ENCODE measurements at regions not wholly inside any gene's neighbourhood (a gene's known extent, or its start where the extent isn't known, plus 50 kb on each side); places are given as distances from the start of the nearest gene placed in this dataset.

GRCh38 chr3:13160619-13161018 lies 87.4 kb upstream of the IQSEC1 start:
- H3K9me3 ChIP-seq (ENCODE audit: control insufficient read depth in 3 of 3, low read length in 3 of 3): peaks cover 0 to 1% (median under 1%) of the 10 kb centered on the region in 3 donors
- no peaks in the 10 kb centered on the region for H3K4me1 ChIP-seq (ENCODE audit: control insufficient read depth in 3 of 3, insufficient read depth in 3 of 3, low read length in 3 of 3)
- H3K27me3 ChIP-seq (ENCODE audit: control insufficient read depth in 3 of 3, insufficient read depth in 3 of 3, low read length in 3 of 3): no peaks in the 10 kb centered on the region
- no peak overlapping the region for H3K27ac ChIP-seq (ENCODE audit: low read depth, low read length)
- no peak overlapping the region for H3K4me3 ChIP-seq (ENCODE audit: low read length in 3 of 3)
- no peak overlapping the region for H3K9ac ChIP-seq (ENCODE audit: low read depth in 1 of 3, low read length in 3 of 3)
- no peaks in the 10 kb centered on the region for H3K36me3 ChIP-seq (ENCODE audit: control insufficient read depth in 3 of 3, insufficient read depth in 3 of 3, low read length in 3 of 3)

GRCh38 chr3:13159890-13160289 lies 86.7 kb upstream of the IQSEC1 start:
- Histone ChIP-seq H3K27me3 (ENCODE audit: control insufficient read depth in 3 of 3, insufficient read depth in 3 of 3, low read length in 3 of 3) (no peaks in the 10 kb centered on the region), H3K9ac (ENCODE audit: low read depth in 1 of 3, low read length in 3 of 3) (no peak overlapping the region), H3K27ac (ENCODE audit: low read depth, low read length) (no peak overlapping the region), H3K4me1 (ENCODE audit: control insufficient read depth in 3 of 3, insufficient read depth in 3 of 3, low read length in 3 of 3) (no peaks in the 10 kb centered on the region), H3K36me3 (ENCODE audit: control insufficient read depth in 3 of 3, insufficient read depth in 3 of 3, low read length in 3 of 3) (no peaks in the 10 kb centered on the region), H3K9me3 (ENCODE audit: control insufficient read depth in 3 of 3, low read length in 3 of 3) (peaks cover 0 to 4% (median 4%) of the 10 kb centered on the region in 3 donors), H3K4me3 (ENCODE audit: low read length in 3 of 3) (no peak overlapping the region)

- Histone ChIP-seq H3K27me3 (ENCODE audit: control insufficient read depth in 3 of 3, insufficient read depth in 3 of 3, low read length in 3 of 3) (no peaks in the 10 kb centered on the region), H3K36me3 (ENCODE audit: control insufficient read depth in 3 of 3, insufficient read depth in 3 of 3, low read length in 3 of 3) (no peaks in the 10 kb centered on the region), H3K4me3 (ENCODE audit: low read length in 3 of 3) (no peak overlapping the region), H3K4me1 (ENCODE audit: control insufficient read depth in 3 of 3, insufficient read depth in 3 of 3, low read length in 3 of 3) (no peaks in the 10 kb centered on the region), H3K9me3 (ENCODE audit: control insufficient read depth in 3 of 3, low read length in 3 of 3) (peaks cover 0 to 4% (median 4%) of the 10 kb centered on the region in 3 donors), H3K9ac (ENCODE audit: low read depth in 1 of 3, low read length in 3 of 3) (no peak overlapping the region), H3K27ac (ENCODE audit: low read depth, low read length) (no peak overlapping the region)
Observed at GRCh38 chr3:13158871-13159270, 85.6 kb upstream of the IQSEC1 start.

- Histone ChIP-seq H3K4me1 (ENCODE audit: control insufficient read depth in 3 of 3, insufficient read depth in 3 of 3, low read length in 3 of 3) (no peaks in the 10 kb centered on the region), H3K9ac (ENCODE audit: low read depth in 1 of 3, low read length in 3 of 3) (no peak overlapping the region), H3K36me3 (ENCODE audit: control insufficient read depth in 3 of 3, insufficient read depth in 3 of 3, low read length in 3 of 3) (no peaks in the 10 kb centered on the region), H3K4me3 (ENCODE audit: low read length in 3 of 3) (no peak overlapping the region), H3K9me3 (ENCODE audit: control insufficient read depth in 3 of 3, low read length in 3 of 3) (peaks cover 0 to 4% (median 4%) of the 10 kb centered on the region in 3 donors), H3K27ac (ENCODE audit: low read depth, low read length) (no peak overlapping the region), H3K27me3 (ENCODE audit: control insufficient read depth in 3 of 3, insufficient read depth in 3 of 3, low read length in 3 of 3) (no peaks in the 10 kb centered on the region)
Observed at GRCh38 chr3:13158408-13158807, 85.2 kb upstream of the IQSEC1 start.

GRCh38 chr3:13157986-13158385 lies 84.8 kb upstream of the IQSEC1 start:
- Histone ChIP-seq H3K9ac (ENCODE audit: low read depth in 1 of 3, low read length in 3 of 3) (no peak overlapping the region), H3K36me3 (ENCODE audit: control insufficient read depth in 3 of 3, insufficient read depth in 3 of 3, low read length in 3 of 3) (no peaks in the 10 kb centered on the region), H3K4me3 (ENCODE audit: low read length in 3 of 3) (no peak overlapping the region), H3K9me3 (ENCODE audit: control insufficient read depth in 3 of 3, low read length in 3 of 3) (peaks cover 0 to 4% (median 4%) of the 10 kb centered on the region in 3 donors), H3K27me3 (ENCODE audit: control insufficient read depth in 3 of 3, insufficient read depth in 3 of 3, low read length in 3 of 3) (no peaks in the 10 kb centered on the region), H3K27ac (ENCODE audit: low read depth, low read length) (no peak overlapping the region), H3K4me1 (ENCODE audit: control insufficient read depth in 3 of 3, insufficient read depth in 3 of 3, low read length in 3 of 3) (no peaks in the 10 kb centered on the region)

- H3K27ac ChIP-seq (ENCODE audit: low read depth, low read length): no peak overlapping the region
Observed at GRCh38 chr3:13152826-13153710, 79.8 kb upstream of the IQSEC1 start.

GRCh38 chr3:13150624-13151023 lies 77.4 kb upstream of the IQSEC1 start:
- no peak overlapping the region for H3K27ac ChIP-seq (ENCODE audit: low read depth, low read length)
- no peak overlapping the region for H3K4me3 ChIP-seq (ENCODE audit: low read length in 3 of 3)
- H3K36me3 ChIP-seq (ENCODE audit: control insufficient read depth in 3 of 3, insufficient read depth in 3 of 3, low read length in 3 of 3): peaks cover 0 to 2% (median 0%) of the 10 kb centered on the region in 3 donors
- H3K27me3 ChIP-seq (ENCODE audit: control insufficient read depth in 3 of 3, insufficient read depth in 3 of 3, low read length in 3 of 3): no peaks in the 10 kb centered on the region
- H3K9me3 ChIP-seq (ENCODE audit: control insufficient read depth in 3 of 3, low read length in 3 of 3): peaks cover 0 to 3% (median 3%) of the 10 kb centered on the region in 3 donors
- no peak overlapping the region for H3K9ac ChIP-seq (ENCODE audit: low read depth in 1 of 3, low read length in 3 of 3)
- H3K4me1 ChIP-seq (ENCODE audit: control insufficient read depth in 3 of 3, insufficient read depth in 3 of 3, low read length in 3 of 3): no peaks in the 10 kb centered on the region

More at GRCh38 chr3:13152826-13153710, 79.8 kb upstream of the IQSEC1 start:
- Histone ChIP-seq H3K9ac (ENCODE audit: low read depth in 1 of 3, low read length in 3 of 3) (no peak overlapping the region), H3K4me3 (ENCODE audit: low read length in 3 of 3) (no peak overlapping the region), H3K4me1 (ENCODE audit: control insufficient read depth in 3 of 3, insufficient read depth in 3 of 3, low read length in 3 of 3) (no peaks in the 10 kb centered on the region), H3K36me3 (ENCODE audit: control insufficient read depth in 3 of 3, insufficient read depth in 3 of 3, low read length in 3 of 3) (peaks cover 0 to 2% (median 0%) of the 10 kb centered on the region in 3 donors), H3K9me3 (ENCODE audit: control insufficient read depth in 3 of 3, low read length in 3 of 3) (peaks cover 0 to 4% (median 4%) of the 10 kb centered on the region in 3 donors), H3K27me3 (ENCODE audit: control insufficient read depth in 3 of 3, insufficient read depth in 3 of 3, low read length in 3 of 3) (no peaks in the 10 kb centered on the region)

- peaks cover 0 to 1% (median 0%) of the 10 kb centered on the region in 3 donors for H3K27me3 ChIP-seq (ENCODE audit: control insufficient read depth in 3 of 3, insufficient read depth in 3 of 3, low read length in 3 of 3)
- no peaks in the 10 kb centered on the region for H3K9me3 ChIP-seq (ENCODE audit: control insufficient read depth in 3 of 3, low read length in 3 of 3)
- H3K9ac ChIP-seq (ENCODE audit: low read depth in 1 of 3, low read length in 3 of 3): no peak overlapping the region
- H3K4me1 ChIP-seq (ENCODE audit: control insufficient read depth in 3 of 3, insufficient read depth in 3 of 3, low read length in 3 of 3): peaks cover 0 to 3% (median 2%) of the 10 kb centered on the region in 3 donors
- H3K36me3 ChIP-seq (ENCODE audit: control insufficient read depth in 3 of 3, insufficient read depth in 3 of 3, low read length in 3 of 3): peaks cover 0 to 2% (median 0%) of the 10 kb centered on the region in 3 donors
- H3K4me3 ChIP-seq (ENCODE audit: low read length in 3 of 3): no peak overlapping the region
- no peak overlapping the region for H3K27ac ChIP-seq (ENCODE audit: low read depth, low read length)
Observed at GRCh38 chr3:13149330-13150108, 76.3 kb upstream of the IQSEC1 start.

- Histone ChIP-seq H3K27me3 (ENCODE audit: control insufficient read depth in 3 of 3, insufficient read depth in 3 of 3, low read length in 3 of 3) (peaks cover 0 to 2% (median 0%) of the 10 kb centered on the region in 3 donors), H3K27ac (ENCODE audit: low read depth, low read length) (no peak overlapping the region), H3K9ac (ENCODE audit: low read depth in 1 of 3, low read length in 3 of 3) (no peak overlapping the region), H3K4me3 (ENCODE audit: low read length in 3 of 3) (no peak overlapping the region), H3K4me1 (ENCODE audit: control insufficient read depth in 3 of 3, insufficient read depth in 3 of 3, low read length in 3 of 3) (peaks cover 0 to 9% (median 7%) of the 10 kb centered on the region in 3 donors), H3K36me3 (ENCODE audit: control insufficient read depth in 3 of 3, insufficient read depth in 3 of 3, low read length in 3 of 3) (peaks cover 0 to 2% (median 0%) of the 10 kb centered on the region in 3 donors), H3K9me3 (ENCODE audit: control insufficient read depth in 3 of 3, low read length in 3 of 3) (no peaks in the 10 kb centered on the region)
Observed at GRCh38 chr3:13148561-13149329, 75.5 kb upstream of the IQSEC1 start.

Measured in skeletal muscle tissue (tissue), 3 donors.